ENCODE measurements at regions not wholly inside any gene's neighbourhood (a gene's known extent, or its start where the extent isn't known, plus 50 kb on each side); places are given as distances from the start of the nearest gene placed in this dataset.
"Not testable (repeated sequence)": the region's sequence is repeated elsewhere in the genome, so short reads cannot be mapped to it uniquely, and the experiment has no call there.

DNA sequence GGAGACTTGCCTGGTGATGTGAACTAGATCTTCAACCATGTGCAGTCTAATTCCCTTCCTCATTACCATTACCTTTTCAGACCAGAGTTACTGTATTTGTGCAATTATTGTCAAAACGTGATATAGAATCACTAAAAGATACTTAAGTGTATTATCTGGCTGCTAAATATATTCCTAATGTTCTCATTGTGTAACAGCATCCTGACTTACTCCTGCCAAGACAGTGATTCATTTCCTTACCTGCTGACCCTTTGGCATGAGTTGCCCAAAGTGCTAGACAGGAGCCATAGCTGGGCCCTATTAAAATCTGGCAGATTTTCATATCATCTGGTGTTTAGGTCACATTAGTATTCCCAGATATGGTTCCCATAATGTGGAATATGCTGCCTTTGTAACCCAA lies 598.3 kb upstream of the CAMK1G start:
- Histone ChIP-seq H3K79me2 (ENCODE audit: low read length) (no peaks in the 10 kb centered on the region), H4K20me1 (ENCODE audit: insufficient read depth, low read length) (no peaks in the 10 kb centered on the region), H3K9ac (ENCODE audit: low read length) (no peak overlapping the region), H3K9me3 (replicated peaks; ENCODE audit: insufficient read depth, low read length) (no peaks in the 10 kb centered on the region), H3K4me3 (ENCODE audit: low read length) (no peak overlapping the region), H3K4me1 (ENCODE audit: low read length) (peaks cover 18% of the 10 kb centered on the region), H3K27me3 (replicated peaks; ENCODE audit: insufficient read depth, low read length) (no peaks in the 10 kb centered on the region), H3K36me3 (replicated peaks; ENCODE audit: insufficient read depth, low read length) (no peaks in the 10 kb centered on the region), H3F3A (ENCODE audit: insufficient read depth, low read length) (peaks cover 20% of the 10 kb centered on the region), H2AFZ (ENCODE audit: low read length) (no peak overlapping the region), H3K9me2 (replicated peaks; ENCODE audit: insufficient read depth, low read length) (no peaks in the 10 kb centered on the region), H3K4me2 (ENCODE audit: low read depth, low read length) (no peak overlapping the region), H3K27ac (ENCODE audit: low read length) (no peak overlapping the region)
- TF ChIP-seq EZH2 (optimal IDR thresholded peaks at IDR 0.05; ENCODE audit: low read depth, low read length) (no peak), CTCF (IDR thresholded peaks at IDR 0.05; ENCODE audit: low read length) (no peak), EZH2phosphoT487 (IDR thresholded peaks at IDR 0.05; ENCODE audit: low read length) (no peak)
- no peak for DNase-seq

- Histone ChIP-seq H4K20me1 (ENCODE audit: insufficient read depth, low read length) (no peaks in the 10 kb centered on the region), H3F3A (ENCODE audit: insufficient read depth, low read length) (peaks cover 20% of the 10 kb centered on the region), H3K9me3 (replicated peaks; ENCODE audit: insufficient read depth, low read length) (no peaks in the 10 kb centered on the region), H3K27me3 (replicated peaks; ENCODE audit: insufficient read depth, low read length) (no peaks in the 10 kb centered on the region), H3K4me3 (ENCODE audit: low read length) (peak overlapping the region; percentile 56), H3K27ac (ENCODE audit: low read length) (peak overlapping the region; percentile 85), H2AFZ (ENCODE audit: low read length) (peak overlapping the region; percentile 80), H3K36me3 (replicated peaks; ENCODE audit: insufficient read depth, low read length) (no peaks in the 10 kb centered on the region), H3K9ac (ENCODE audit: low read length) (peak overlapping the region; percentile 61), H3K79me2 (ENCODE audit: low read length) (no peaks in the 10 kb centered on the region), H3K4me2 (ENCODE audit: low read depth, low read length) (peak overlapping the region; percentile 79), H3K4me1 (ENCODE audit: low read length) (peaks cover 14% of the 10 kb centered on the region), H3K9me2 (replicated peaks; ENCODE audit: insufficient read depth, low read length) (no peaks in the 10 kb centered on the region)
- peak; percentile 93 for DNase-seq
- TF ChIP-seq EZH2 (optimal IDR thresholded peaks at IDR 0.05; ENCODE audit: low read depth, low read length) = no peak
- no peak for TF ChIP-seq EZH2phosphoT487 (IDR thresholded peaks at IDR 0.05; ENCODE audit: low read length)
- no peak for TF ChIP-seq CTCF (IDR thresholded peaks at IDR 0.05; ENCODE audit: low read length)
Measured at GRCh38 chr1:208988811-208989222, 594.7 kb upstream of the CAMK1G start.

DNA sequence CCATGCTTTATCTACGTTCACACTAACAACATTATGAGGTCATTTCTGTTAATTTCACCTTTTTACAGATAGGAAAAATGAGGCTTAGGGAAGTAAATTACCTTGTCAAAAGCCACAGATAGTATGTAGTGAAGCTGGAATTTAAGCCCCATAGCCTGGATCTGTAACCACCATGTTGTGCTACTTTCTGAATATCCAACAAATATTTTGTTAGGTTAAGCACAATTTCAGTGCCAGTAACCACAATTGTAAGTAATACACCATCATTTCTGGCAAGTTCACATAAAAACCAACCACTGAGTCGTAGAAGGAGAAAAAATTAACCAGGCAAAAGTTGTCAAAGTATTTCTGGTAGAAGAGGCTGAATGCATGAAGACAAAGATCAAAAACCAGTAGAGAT lies 593.1 kb upstream of the CAMK1G start:
- no peak for DNase-seq
- no peak overlapping the region for H3K27ac ChIP-seq (ENCODE audit: low read length)
- H3K4me2 ChIP-seq (ENCODE audit: low read depth, low read length) = no peak overlapping the region
- no peaks in the 10 kb centered on the region for H3K79me2 ChIP-seq (ENCODE audit: low read length)
- no peak overlapping the region for H3K4me3 ChIP-seq (ENCODE audit: low read length)
- H3K9me2 ChIP-seq (replicated peaks; ENCODE audit: insufficient read depth, low read length) = no peaks in the 10 kb centered on the region
- H3F3A ChIP-seq (ENCODE audit: insufficient read depth, low read length) = peaks cover 20% of the 10 kb centered on the region
- no peaks in the 10 kb centered on the region for H3K9me3 ChIP-seq (replicated peaks; ENCODE audit: insufficient read depth, low read length)
- H3K27me3 ChIP-seq (replicated peaks; ENCODE audit: insufficient read depth, low read length) = no peaks in the 10 kb centered on the region
- H3K9ac ChIP-seq (ENCODE audit: low read length) = no peak overlapping the region
- no peaks in the 10 kb centered on the region for H4K20me1 ChIP-seq (ENCODE audit: insufficient read depth, low read length)
- no peak overlapping the region for H2AFZ ChIP-seq (ENCODE audit: low read length)
- TF ChIP-seq CTCF (IDR thresholded peaks at IDR 0.05; ENCODE audit: low read length) (no peak), EZH2phosphoT487 (IDR thresholded peaks at IDR 0.05; ENCODE audit: low read length) (no peak), EZH2 (optimal IDR thresholded peaks at IDR 0.05; ENCODE audit: low read depth, low read length) (no peak)
- H3K4me1 ChIP-seq (ENCODE audit: low read length) = peaks cover 14% of the 10 kb centered on the region
- no peaks in the 10 kb centered on the region for H3K36me3 ChIP-seq (replicated peaks; ENCODE audit: insufficient read depth, low read length)

- not testable (repeated sequence) for H3K9ac ChIP-seq (ENCODE audit: low read length); H3F3A ChIP-seq (ENCODE audit: insufficient read depth, low read length); H3K9me3 ChIP-seq (replicated peaks; ENCODE audit: insufficient read depth, low read length); H3K9me2 ChIP-seq (replicated peaks; ENCODE audit: insufficient read depth, low read length); H3K27ac ChIP-seq (ENCODE audit: low read length); H2AFZ ChIP-seq (ENCODE audit: low read length); H3K79me2 ChIP-seq (ENCODE audit: low read length); DNase-seq; H3K4me1 ChIP-seq (ENCODE audit: low read length); H3K36me3 ChIP-seq (replicated peaks; ENCODE audit: insufficient read depth, low read length); H3K4me2 ChIP-seq (ENCODE audit: low read depth, low read length); H3K4me3 ChIP-seq (ENCODE audit: low read length); H4K20me1 ChIP-seq (ENCODE audit: insufficient read depth, low read length); H3K27me3 ChIP-seq (replicated peaks; ENCODE audit: insufficient read depth, low read length)
Measured at GRCh38 chr1:208997053-208997452, 586.5 kb upstream of the CAMK1G start.

Data from MM.1S (cell line).